ENCODE measurements at regions not wholly inside any gene's neighbourhood (a gene's known extent, or its start where the extent isn't known, plus 50 kb on each side); places are given as distances from the start of the nearest gene placed in this dataset.
"Not testable (repeated sequence)": the region's sequence is repeated elsewhere in the genome, so short reads cannot be mapped to it uniquely, and the experiment has no call there.

DNA sequence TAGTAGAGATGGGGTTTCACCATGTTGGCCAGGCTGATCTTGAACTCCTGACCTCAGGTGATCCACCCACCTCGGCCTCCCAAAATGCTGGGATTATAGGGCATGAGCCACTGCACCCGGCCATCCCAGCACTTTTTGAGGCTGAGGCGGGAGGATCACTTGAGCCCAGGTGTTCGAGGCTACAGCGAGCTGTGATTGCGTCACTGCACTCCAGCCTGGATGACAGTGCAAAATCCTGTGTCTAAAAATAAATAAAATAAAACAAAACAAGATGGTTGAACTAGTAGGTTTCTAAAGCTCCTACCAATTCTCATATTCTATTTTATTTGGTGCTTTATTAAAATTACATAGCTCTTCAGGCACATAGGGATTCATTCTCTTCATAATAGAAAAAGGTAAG, 890.3 kb upstream of the AUTS2 start:
- no peak for ATAC-seq

GRCh38 chr7:68712956-68713495, 885.2 kb upstream of the AUTS2 start:
- no peak for ATAC-seq

More for the DNA sequence above, 890.3 kb upstream of the AUTS2 start:
- Histone ChIP-seq H3K36me3 (no peaks in the 10 kb centered on the region), H3K27me3 (no peaks in the 10 kb centered on the region), H3K9me3 (no peaks in the 10 kb centered on the region), H3K27ac (no peak overlapping the region), H3K4me3 (no peak overlapping the region), H3K4me1 (no peaks in the 10 kb centered on the region)
- DNase-seq: no peak
- intact Hi-C loops (cut with DNase I): no loop called here
- TF ChIP-seq POLR2A (IDR thresholded peaks at IDR 0.05) (no peak), CTCF (IDR thresholded peaks at IDR 0.05) (no peak)
- WGBS (ENCODE audit: insufficient coverage, low coverage, low lambda C conversion rate, missing lambda C conversion rate): 70% methylated on average over 5 of the region's 6 CpGs

GRCh38 chr7:68714135-68714534, 884.1 kb upstream of the AUTS2 start:
- intact Hi-C loops (cut with DNase I); ATAC-seq; DNase-seq; H3K9me3 ChIP-seq; H3K27me3 ChIP-seq; H3K4me3 ChIP-seq; H3K36me3 ChIP-seq; H3K4me1 ChIP-seq; H3K27ac ChIP-seq: not testable (repeated sequence)
- 65% methylated on average over 1 of the region's 1 CpG for WGBS (ENCODE audit: insufficient coverage, low coverage, low lambda C conversion rate, missing lambda C conversion rate)

More at GRCh38 chr7:68712956-68713495, 885.2 kb upstream of the AUTS2 start:
- intact Hi-C loops (cut with DNase I): no loop called here
- no peaks in the 10 kb centered on the region for H3K9me3 ChIP-seq
- no peak overlapping the region for H3K4me3 ChIP-seq
- WGBS (ENCODE audit: insufficient coverage, low coverage, low lambda C conversion rate, missing lambda C conversion rate): 82% methylated on average over 7 of the region's 7 CpGs
- H3K4me1 ChIP-seq: no peaks in the 10 kb centered on the region
- TF ChIP-seq POLR2A (IDR thresholded peaks at IDR 0.05) (no peak), CTCF (IDR thresholded peaks at IDR 0.05) (no peak)
- no peak overlapping the region for H3K27ac ChIP-seq
- DNase-seq: no peak
- no peaks in the 10 kb centered on the region for H3K36me3 ChIP-seq
- no peaks in the 10 kb centered on the region for H3K27me3 ChIP-seq

- 62% methylated on average over 4 of the region's 4 CpGs for WGBS (ENCODE audit: insufficient coverage, low coverage, low lambda C conversion rate, missing lambda C conversion rate)
- ATAC-seq: no peak
- Histone ChIP-seq H3K9me3 (no peaks in the 10 kb centered on the region), H3K4me1 (no peaks in the 10 kb centered on the region), H3K36me3 (no peaks in the 10 kb centered on the region), H3K27me3 (no peaks in the 10 kb centered on the region), H3K4me3 (no peak overlapping the region), H3K27ac (no peak overlapping the region)
- intact Hi-C loops (cut with DNase I): no loop called here
- DNase-seq: no peak
- no peak for TF ChIP-seq POLR2A (IDR thresholded peaks at IDR 0.05)
- no peak for TF ChIP-seq CTCF (IDR thresholded peaks at IDR 0.05)
These were observed 882.4 kb upstream of the AUTS2 start for GRCh38 chr7:68715907-68716306.

GRCh38 chr7:68717176-68717575, 881.1 kb upstream of the AUTS2 start:
- H3K4me1 ChIP-seq: no peaks in the 10 kb centered on the region
- no peaks in the 10 kb centered on the region for H3K27me3 ChIP-seq
- no peak overlapping the region for H3K27ac ChIP-seq
- no peaks in the 10 kb centered on the region for H3K36me3 ChIP-seq
- no peaks in the 10 kb centered on the region for H3K9me3 ChIP-seq
- intact Hi-C loops (cut with DNase I): no loop called here
- DNase-seq: no peak
- no peak for TF ChIP-seq POLR2A (IDR thresholded peaks at IDR 0.05)
- TF ChIP-seq CTCF (IDR thresholded peaks at IDR 0.05): no peak
- no peak overlapping the region for H3K4me3 ChIP-seq
- 69% methylated on average over 1 of the region's 1 CpG for WGBS (ENCODE audit: insufficient coverage, low coverage, low lambda C conversion rate, missing lambda C conversion rate)
- no peak for ATAC-seq
